Activated T-cell treated with anti-CD3 and anti-CD28 coated beads, Interleukin-2, amount 50 U/mL, for 1 hour (primary cell): ENCODE measurements at regions not wholly inside any gene's neighbourhood (a gene's known extent, or its start where the extent isn't known, plus 50 kb on each side); places are given as distances from the start of the nearest gene placed in this dataset.

Experiments
- DNase-seq: peaks from one replicate; pipeline ENCODE4 v3.0.0-alpha.2; 2020

GRCh38 chr2:171225302-171225980 is 64.7 kb upstream of the TLK1 start:
- DNase-seq, result no peak

- no peak for DNase-seq
These were observed 56.6 kb upstream of the TLK1 start for GRCh38 chr2:171217330-171217729.

GRCh38 chr2:171216631-171217030 is 55.9 kb upstream of the TLK1 start:
- no peak for DNase-seq

- DNase-seq, result no peak
These were observed 53.4 kb upstream of the TLK1 start for GRCh38 chr2:171214093-171214492.

- no peak for DNase-seq
These were observed 50.3 kb upstream of the TLK1 start for GRCh38 chr2:171210864-171211431.
